ENCODE measurements at regions not wholly inside any gene's neighbourhood (a gene's known extent, or its start where the extent isn't known, plus 50 kb on each side); places are given as distances from the start of the nearest gene placed in this dataset.
A peak's percentile ranks its signal among the peaks of the same experiment; 100 is the strongest.

DNA sequence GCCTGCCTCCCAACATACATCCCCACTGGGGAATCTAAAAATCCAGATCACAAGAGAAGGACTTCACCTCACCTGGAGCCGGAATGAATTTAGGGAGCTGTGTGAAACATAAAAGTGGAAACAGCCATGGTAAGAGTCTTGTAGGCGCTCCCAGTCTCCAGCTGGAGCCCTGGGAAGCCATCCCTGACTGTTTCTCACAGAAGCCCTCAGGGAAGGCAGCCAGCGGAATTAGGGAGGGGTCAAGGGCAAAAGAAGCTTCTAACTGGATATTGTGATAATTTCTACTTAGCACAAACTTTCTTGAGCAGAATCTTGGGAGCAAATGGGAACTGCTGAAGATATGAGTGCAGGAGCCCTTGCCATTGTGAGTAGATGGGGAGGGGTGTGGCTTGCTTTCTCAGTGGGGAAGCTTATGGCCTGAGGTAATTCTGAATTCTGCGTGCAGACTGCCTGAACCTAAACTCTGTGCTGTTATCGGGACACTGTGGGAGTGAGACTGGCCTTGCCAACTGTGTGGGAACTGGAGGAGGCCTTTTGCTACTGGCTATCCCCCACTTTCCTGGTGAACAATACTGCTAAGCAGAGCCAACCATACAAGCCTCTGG is 174.4 kb upstream of the SMC2 start:
- no peak for DNase-seq

DNA sequence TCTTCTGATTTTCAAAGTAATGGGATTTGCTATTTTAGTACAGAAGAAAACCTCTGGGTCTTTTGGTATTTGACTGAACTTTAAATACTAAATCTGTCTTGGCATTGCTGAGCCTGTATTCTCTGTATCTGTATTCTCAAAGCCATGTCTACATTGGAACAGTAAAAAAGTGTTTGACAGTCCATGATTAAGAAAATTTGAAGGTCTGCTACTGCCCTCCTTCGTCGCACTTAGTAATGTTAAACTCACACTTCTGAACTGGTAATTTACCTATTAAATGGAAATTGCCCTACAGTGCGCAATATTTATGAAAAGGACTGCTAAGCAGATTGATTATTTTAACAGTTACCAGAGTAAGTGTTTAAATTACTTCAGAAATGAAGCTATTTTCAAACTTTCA is 165.7 kb upstream of the SMC2 start:
- DNase-seq: no peak

DNA sequence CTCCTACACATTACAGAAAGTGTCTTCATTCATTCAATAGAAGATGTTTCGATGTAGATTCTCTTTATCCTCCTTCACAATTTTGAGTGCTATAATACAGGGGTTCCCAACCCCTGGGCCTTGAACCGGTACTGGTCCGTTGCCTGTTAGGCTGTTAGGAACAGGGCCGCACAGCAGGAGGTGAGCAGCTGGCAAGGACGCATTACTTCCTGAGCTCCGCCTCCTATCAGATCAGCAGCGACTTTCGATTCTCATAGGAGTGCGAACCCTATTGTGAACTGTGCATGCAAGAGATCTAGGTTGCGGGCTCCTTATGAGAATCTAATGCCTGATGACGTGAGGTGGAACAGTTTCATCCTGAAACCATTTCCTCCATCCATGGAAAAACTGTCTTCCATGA is 153.0 kb upstream of the SMC2 start:
- no peak for DNase-seq

DNA sequence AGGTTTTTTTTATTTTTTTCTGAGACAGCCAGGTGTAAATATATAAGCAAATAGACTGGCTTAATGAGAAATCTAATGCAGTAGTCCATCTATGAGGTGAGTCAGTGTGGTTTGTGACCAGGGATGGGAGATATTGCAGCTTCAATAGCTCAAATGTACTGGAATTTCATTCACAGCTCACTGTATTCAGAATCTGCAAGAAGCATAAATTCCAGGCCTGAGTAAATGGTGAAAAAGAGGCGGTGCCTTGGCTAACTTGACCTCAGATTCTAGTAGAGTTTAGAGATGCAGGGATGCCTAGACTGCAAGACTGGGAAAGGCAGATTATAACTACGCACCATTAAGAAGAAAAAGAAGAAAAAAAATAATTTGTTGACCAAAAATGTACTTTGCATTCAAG is 151.9 kb upstream of the SMC2 start:
- no peak for DNase-seq

DNA sequence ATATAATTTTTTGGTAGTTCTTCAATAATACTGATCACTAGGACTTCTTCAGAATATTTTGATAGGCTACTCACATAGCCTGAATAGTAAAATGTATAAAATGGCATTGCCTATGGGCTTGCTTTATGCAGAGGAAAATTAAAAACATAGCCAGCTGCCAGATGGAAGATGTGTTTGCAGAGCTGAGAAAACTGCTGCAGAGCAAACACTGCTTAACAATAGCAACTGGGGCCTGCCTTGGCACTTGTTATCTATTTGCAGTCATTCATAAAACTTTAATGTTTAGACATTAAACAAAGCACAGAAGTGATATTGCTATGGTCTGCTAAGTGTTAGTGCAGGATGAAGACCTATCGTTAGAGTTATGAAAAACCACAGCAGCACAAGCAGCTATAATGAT is 151.5 kb upstream of the SMC2 start:
- no peak for DNase-seq

DNA sequence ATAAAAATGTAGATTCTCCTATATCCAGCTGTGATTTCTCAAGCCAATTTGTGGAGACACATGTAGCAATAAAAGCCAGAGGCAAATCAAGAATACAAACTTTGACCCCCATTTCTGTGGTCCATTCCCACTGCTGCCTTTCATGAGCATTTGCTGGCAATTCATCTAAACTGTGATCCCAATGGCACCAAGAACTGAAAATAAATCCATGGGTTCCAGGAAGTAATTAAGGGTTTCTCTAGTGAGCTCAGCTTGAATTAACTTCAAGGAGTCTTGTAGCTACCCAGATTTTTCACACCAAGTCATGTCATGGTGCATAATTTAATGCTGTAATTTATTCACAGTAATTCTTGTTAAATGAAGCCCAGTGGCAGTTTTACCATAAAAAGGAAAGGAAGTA is 145.0 kb upstream of the SMC2 start:
- peak; percentile 55 for DNase-seq

DNA sequence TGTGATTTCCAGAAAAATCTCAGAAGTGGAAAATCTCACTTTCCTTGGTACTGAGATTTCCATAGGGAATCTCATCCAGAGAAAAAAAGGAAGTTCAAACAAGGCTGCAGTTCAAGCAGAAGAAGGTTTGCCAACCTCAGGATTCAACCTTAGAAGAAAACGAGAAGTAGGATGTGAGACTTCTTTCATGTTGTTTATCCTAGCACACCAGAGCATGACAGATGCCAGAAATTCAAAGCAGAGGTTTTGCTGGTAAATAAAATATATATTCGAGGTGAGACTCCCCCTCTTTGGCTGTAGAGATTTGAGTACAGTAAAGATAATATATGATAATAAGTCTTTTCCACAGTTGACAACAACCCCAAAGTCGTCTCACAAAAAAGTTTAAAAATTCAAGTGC is 116.9 kb upstream of the SMC2 start:
- DNase-seq: no peak

DNA sequence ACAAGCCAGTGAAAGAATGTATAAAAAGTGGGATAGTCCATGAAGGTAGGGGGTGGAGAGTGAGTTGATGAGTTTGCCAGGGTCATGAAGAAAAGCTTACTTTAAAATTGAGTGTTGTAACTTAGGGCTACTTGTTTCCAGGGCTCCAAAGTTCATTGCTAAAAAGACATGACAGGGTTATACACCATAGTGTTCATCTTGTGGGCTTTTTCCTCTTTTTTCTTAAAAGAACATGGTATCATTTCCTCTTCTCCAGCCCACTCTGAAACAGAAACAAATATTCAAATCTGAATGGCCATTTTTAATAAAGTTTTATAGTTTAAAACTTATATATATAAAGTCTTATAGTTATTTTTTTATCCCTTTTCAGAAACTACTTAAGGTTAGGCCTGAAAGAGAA is 115.7 kb upstream of the SMC2 start:
- DNase-seq: no peak

DNA sequence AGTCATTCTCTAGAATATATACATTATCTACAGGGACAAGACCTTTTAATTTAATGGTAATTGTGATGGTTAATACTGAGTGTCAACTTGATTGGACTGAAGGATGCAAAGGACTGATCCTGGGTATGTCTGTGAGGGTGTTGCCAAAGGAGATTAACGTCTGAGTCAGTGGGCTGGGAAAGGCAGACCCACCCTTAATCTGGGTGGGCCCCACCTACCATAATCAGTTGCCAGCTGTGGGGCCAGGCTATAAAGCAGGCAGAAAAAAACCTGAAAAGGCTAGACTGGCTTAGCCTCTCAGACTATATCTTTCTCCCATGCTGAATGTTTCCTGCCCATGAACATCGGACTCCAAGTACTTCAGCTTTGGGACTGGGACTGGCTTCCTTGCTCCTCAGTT is 112.2 kb upstream of the SMC2 start:
- no peak for DNase-seq

DNA sequence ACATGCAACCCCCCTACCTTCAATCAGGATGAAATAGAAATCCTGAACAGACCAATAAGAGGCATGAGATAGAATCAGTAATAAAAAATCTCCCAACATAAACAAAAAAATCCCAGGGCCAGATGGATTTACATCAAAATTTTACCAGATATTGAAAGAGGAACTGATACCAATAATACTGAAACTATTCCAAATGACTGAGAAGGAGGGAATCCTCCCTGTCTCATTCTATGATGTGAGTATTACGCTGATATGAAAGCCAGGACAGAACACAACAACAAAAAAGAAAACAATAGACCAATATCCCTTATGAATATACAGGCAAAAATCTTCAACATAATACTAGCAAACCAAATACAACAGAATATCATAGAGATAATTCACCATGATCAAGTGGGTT is 109.0 kb upstream of the SMC2 start:
- DNase-seq: no peak

DNA sequence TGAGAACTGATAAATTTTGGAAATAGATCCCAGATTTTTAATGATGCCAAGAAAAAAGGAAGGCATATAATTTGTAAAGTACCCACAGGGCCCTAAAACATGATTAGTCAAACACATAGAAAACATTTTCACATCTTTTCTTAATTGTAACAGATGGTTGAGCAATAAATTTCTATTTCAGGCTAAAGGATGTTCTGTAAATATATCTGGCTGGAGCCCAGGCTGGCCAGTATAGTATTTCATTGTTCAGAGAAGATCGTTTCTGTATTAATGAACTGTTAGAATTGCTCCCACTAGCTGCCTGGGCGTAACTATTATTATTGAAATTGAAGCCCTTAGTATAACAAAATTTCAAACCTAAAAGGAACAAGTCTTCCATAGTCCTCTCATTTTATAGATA is 105.3 kb upstream of the SMC2 start:
- DNase-seq: no peak

DNA sequence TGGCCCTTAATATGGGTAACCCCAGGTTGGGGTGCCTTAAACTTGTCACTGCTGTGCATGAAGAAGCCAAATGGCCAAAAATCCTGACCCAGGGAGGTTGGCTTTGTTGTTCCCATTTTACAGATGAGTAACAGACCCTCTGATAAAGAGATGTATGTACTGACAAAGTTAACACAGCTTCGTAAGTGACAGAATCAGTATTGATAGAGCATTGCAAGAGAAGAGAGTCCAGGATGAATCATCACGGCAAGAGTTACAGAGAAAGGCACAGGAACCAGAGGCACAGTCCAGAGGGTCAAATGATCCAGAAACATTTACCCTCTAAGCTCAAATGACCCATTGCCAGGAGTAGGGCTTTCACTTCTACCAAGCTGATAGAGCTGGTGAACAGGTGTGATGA is 103.8 kb upstream of the SMC2 start:
- DNase-seq: no peak

DNA sequence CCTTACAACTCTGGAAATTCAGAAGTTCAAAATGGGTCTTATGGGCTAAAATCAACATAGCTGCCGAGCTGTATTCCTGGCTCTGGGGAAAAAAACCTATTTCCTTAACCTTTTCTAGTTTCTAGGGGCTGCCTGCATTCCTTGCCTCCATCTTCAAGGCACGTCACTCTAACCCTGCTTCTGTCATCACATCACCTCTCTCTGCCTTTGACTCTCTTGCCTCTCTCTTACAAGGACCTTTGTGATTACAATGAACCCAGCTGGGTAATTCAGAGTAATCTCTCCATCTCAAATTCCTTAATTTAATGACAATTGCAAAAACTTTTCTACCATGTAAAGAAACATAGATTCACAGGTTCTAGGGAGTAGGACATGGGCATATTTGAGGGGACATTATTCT is 103.1 kb upstream of the SMC2 start:
- DNase-seq: no peak

DNA sequence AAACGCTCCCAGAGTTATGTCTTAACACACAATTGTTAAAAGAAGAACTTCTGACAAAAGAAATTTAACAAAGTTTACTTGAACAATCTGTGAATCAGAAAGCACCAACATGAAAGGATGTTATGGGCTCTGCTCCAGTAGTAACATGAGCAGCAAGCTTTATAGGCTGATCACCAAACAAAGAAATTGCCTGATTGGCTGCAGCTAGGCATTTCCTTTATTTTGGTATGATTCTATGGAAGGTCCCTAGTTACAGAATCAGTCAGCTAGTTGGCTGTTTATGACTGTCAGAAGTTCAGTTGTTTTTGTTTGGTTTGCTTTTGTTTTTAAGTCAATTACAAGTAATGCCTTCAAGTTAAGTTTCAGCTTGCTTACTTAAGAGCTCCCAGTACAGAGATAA is 102.4 kb upstream of the SMC2 start:
- peak; percentile 24 for DNase-seq

DNA sequence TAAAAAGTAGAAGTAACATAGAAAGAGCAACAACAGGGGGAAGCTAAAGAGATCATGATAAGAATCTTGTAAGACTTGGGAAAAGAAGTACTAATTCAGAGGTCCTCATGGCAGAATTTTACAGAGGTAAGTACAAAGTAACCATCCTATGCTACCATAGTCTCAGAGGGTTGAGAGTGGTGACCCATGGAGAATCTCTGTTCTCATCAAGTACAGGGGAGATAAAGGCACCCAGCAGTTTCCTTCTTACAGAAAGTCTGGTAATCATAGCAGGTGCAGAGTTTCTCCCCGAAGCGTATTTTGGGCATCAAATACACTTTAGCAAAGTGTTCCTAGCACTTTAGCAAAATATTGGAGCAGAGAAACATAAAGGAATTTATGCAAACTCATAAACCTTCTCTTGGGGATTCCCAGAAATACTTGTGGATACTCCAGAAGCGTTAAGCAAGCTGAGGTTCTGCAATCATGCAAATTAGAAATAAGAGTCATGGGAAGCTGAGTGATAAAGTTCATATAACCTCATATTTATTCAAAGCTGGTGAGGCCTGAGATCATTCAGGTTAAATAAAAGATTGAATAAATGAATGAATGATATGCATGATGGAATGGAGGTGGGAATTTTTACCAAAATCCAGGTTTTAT is 101.0 kb upstream of the SMC2 start:
- no peak for DNase-seq

DNA sequence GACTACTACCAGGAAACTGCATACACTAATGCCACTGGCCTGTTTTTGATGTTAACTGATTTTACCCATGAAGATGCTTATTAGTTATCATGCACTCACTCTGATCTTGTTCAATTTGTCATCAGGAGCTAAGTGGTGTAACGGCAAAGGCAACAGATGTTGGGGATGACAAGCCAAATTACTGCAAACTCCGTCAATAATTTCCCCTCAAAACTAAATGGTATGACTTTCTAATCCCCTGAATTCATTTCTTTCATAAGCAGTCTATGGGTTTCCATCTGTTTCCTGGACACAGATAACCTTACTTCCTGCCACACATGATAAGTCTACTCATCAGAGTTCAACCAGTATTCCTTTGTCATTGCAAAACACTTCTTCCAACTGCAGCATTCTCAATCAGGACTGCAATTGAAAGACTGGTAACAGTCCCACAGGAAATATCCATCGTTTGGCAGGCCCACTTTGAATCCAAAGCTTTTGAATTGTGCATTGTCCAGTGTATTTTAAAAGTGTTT is 96.2 kb upstream of the SMC2 start:
- DNase-seq: no peak

DNA sequence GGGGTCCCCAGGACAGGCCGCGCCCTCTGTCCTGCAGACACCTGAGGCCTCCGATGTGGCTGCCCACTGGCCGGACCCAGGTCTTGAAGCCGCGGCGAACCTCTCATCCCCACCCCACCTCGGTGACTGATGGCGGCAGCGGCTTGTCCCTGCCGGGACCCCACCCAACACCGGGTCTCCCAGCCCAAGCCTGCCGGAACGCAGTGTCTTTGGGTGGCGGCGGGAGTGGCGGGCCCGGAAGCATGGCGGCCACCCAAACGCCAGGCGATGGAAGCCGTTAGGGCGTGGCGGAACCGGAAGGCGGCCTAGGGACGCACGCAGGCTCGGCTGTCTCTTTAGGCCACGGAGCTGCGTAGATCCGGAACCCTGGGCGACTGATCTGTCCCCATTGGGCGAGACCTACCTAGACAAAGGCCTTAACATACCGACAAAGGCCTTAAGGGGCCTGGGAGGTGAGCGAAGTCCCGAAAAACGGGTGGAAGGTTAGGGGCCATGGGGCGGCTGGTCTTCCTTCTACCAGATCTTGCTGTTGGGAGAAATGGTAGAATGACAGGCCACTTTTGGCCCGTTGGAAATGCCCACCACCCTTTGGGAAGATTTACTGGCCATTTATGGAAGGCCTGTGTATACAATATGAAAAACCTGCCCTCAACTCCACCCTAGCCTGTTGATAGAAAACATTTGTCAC is 94.6 kb upstream of the SMC2 start:
- DNase-seq: no peak

DNA sequence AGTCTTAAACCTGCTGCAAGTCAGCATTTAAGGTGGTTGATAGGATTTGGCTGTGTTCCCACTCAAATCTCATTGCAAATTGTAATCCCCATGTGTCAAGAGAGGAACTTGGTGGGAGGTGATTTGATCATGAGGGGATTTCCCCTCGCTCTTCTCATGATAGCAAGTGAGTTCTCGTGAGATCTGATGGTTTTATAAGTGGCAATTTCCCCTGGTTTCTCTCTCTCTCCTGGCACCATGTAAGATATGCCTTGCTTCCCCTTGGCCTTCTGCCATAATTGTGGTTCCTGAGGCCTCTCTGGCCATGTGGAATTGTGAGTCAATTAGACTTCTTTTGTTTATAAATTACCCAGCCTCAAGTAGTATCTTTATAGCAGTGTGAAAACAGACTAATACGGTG is 84.3 kb upstream of the SMC2 start:
- no peak for DNase-seq

DNA sequence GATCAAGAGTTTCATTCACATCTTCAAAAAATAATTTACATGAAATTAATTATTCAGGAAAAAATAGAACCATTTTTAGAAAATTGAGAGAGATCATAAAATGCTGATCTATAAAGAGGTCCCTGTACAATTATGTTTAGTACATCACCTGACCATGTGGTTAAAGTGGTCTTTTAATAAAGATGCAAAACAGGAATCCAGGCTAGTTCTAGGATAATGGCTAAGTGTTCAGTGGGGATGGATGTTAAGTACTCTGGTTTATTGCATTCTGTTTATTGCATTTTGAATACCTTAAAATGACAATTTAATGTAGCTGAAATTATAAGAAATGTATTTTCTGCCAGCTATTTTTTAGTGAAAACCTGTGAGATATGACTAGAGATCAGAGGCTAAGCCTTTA is 72.0 kb upstream of the SMC2 start:
- DNase-seq: no peak

DNA sequence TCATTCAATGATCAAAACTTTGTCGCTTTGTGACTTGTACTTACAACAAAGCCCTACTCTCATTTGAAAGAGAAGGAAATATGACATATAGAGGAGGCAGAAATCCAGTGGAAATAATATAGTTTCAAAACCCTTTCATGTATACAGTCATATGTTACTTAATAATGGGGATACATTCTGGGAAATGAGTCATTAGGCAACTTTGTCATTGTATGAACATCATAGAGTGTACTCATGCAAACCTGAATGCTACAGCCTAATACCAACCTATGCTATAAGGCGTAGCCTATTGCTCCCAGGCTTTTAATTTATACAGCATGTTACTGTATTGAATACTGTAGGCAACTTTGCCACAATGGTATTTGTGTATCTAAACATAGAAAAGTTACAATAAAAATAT is 69.0 kb upstream of the SMC2 start:
- DNase-seq: no peak

DNA sequence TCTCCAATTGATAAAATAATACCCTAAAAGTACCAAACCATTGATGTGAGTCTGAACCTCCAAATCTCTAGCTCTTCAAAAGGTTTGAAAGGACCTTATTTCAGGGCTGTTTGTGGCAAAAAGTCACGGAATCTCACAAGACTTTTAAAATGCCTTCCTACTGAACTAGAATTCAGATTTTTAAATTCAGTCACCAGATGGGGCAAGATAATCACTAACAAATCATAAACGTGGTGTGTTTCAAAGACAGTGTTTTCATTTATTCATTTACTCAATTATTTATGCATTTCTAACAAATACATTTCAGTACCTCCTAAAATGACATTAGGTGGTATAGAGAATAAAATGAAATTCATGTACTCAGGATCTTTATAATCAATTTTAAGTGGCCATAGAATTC is 68.2 kb upstream of the SMC2 start:
- no peak for DNase-seq

DNA sequence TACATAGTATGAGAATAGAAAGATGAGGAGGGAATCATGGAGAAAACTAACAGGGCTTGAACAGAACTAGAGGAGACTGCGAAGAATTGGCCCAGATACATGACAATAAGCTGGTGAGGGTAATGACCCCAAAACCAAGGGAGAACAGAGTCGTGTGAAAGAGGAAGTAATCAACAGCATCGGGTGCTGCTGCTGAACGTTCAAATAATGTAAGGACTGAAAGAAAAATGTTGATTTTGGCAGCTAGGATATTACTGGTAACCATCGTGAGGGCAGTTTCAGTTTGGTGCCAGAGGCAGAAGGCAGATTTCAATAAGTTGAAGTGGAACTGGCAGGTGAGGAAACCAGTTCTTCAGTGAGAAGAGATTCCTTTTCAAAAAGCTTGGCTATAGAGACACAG is 66.8 kb upstream of the SMC2 start:
- DNase-seq: no peak

DNA sequence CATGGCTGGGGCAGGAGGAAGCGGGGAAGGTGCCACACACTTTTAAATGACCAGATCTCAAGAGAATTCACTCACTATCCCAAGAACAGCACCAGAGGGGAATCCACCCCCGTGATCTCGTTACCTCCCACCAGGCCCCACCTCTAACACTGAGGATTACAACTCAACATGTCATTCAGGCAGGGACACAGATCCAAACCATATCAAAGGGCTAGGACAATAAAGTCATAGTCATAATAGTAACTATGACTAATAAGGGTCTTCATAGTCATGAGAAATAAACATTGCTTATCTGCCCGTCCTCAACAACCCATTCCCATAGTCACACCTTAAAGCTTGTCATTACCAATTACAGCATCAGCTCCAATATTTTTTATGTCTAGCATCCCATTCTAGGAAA is 65.3 kb upstream of the SMC2 start:
- no peak for DNase-seq
